Lower leg skin (tissue), 3 donors: ENCODE measurements at regions not wholly inside any gene's neighbourhood (a gene's known extent, or its start where the extent isn't known, plus 50 kb on each side); places are given as distances from the start of the nearest gene placed in this dataset.

ENCODE experiments used
- CTCF ChIP-seq, 3 donors: fragments of 450-650 bp; IDR thresholded peaks; one replicate each; pipeline ENCODE4 v1.5.1; 2016; ENCODE audit warnings: antibody characterized with exemption in 3 of 3, mild to moderate bottlenecking in 3 of 3, moderate library complexity in 2 of 3
- POLR2A ChIP-seq, 2 donors: fragments of 450-650 bp; IDR thresholded peaks; one replicate each; pipeline ENCODE4 v1.6.1; 2016 to 2017; ENCODE audit warnings: antibody characterized with exemption in 2 of 2, mild to moderate bottlenecking in 1 of 2, moderate library complexity in 1 of 2

GRCh38 chr19:28367146-28367545 is 845.8 kb downstream of the UQCRFS1 start:
- TF ChIP-seq CTCF (IDR thresholded peaks at IDR 0.05) (no peak), POLR2A (IDR thresholded peaks at IDR 0.05) (no peak)
